ENCODE measurements at regions not wholly inside any gene's neighbourhood (a gene's known extent, or its start where the extent isn't known, plus 50 kb on each side); places are given as distances from the start of the nearest gene placed in this dataset.

- H3K4me1 Mint-ChIP-seq: no peaks in the 10 kb centered on the region
- H3K36me3 Mint-ChIP-seq: no peaks in the 10 kb centered on the region
- no peak for DNase-seq
- H3K27ac Mint-ChIP-seq: no peak overlapping the region
- no peaks in the 10 kb centered on the region for H3K9me3 Mint-ChIP-seq
- H3K27me3 Mint-ChIP-seq (ENCODE audit: low read depth in 3 of 3): peaks cover 1 to 3% (median 1%) of the 10 kb centered on the region in 3 donors
- H3K4me3 Mint-ChIP-seq: no peak overlapping the region
Observed at GRCh38 chr5:155508673-155509072, 495.1 kb downstream of the KIF4B start.

- Mint-ChIP-seq H3K27ac (no peak overlapping the region), H3K36me3 (no peaks in the 10 kb centered on the region), H3K4me1 (no peaks in the 10 kb centered on the region), H3K9me3 (no peaks in the 10 kb centered on the region), H3K27me3 (ENCODE audit: low read depth in 3 of 3) (peaks cover 0 to 3% (median 0%) of the 10 kb centered on the region in 3 donors), H3K4me3 (no peak overlapping the region)
- DNase-seq: no peak
Observed at GRCh38 chr5:155512329-155512728, 498.8 kb downstream of the KIF4B start.

GRCh38 chr5:155514105-155514563 lies 500.6 kb downstream of the KIF4B start:
- Mint-ChIP-seq H3K27me3 (ENCODE audit: low read depth in 3 of 3) (peaks cover 0 to 2% (median 0%) of the 10 kb centered on the region in 3 donors), H3K9me3 (peaks cover 0 to 3% (median 0%) of the 10 kb centered on the region in 6 donors), H3K4me1 (no peaks in the 10 kb centered on the region), H3K36me3 (no peaks in the 10 kb centered on the region), H3K27ac (no peak overlapping the region), H3K4me3 (no peak overlapping the region)
- no peak for DNase-seq

GRCh38 chr5:155522540-155522939 lies 509.0 kb downstream of the KIF4B start:
- no peak overlapping the region for H3K4me3 Mint-ChIP-seq

GRCh38 chr5:155529362-155529761 lies 515.8 kb downstream of the KIF4B start:
- Mint-ChIP-seq H3K27me3 (ENCODE audit: low read depth in 3 of 3) (peaks cover 0 to 7% (median 0%) of the 10 kb centered on the region in 3 donors), H3K27ac (no peak overlapping the region), H3K4me1 (no peaks in the 10 kb centered on the region), H3K9me3 (no peaks in the 10 kb centered on the region), H3K4me3 (no peak overlapping the region), H3K36me3 (no peaks in the 10 kb centered on the region)
- DNase-seq: no peak

More at GRCh38 chr5:155522540-155522939, 509.0 kb downstream of the KIF4B start:
- no peak overlapping the region for H3K27ac Mint-ChIP-seq
- H3K27me3 Mint-ChIP-seq (ENCODE audit: low read depth in 3 of 3): peaks cover 2 to 5% (median 3%) of the 10 kb centered on the region in 3 donors
- H3K4me1 Mint-ChIP-seq: no peaks in the 10 kb centered on the region
- peaks cover 0 to 10% (median 2%) of the 10 kb centered on the region in 6 donors for H3K9me3 Mint-ChIP-seq
- no peak for DNase-seq
- H3K36me3 Mint-ChIP-seq: no peaks in the 10 kb centered on the region

GRCh38 chr5:155530046-155530445 lies 516.5 kb downstream of the KIF4B start:
- Mint-ChIP-seq H3K4me1 (no peaks in the 10 kb centered on the region), H3K27me3 (ENCODE audit: low read depth in 3 of 3) (peaks cover 0 to 4% (median 0%) of the 10 kb centered on the region in 3 donors), H3K4me3 (no peak overlapping the region)

GRCh38 chr5:155532621-155533311 lies 519.2 kb downstream of the KIF4B start:
- Mint-ChIP-seq H3K27ac (no peak overlapping the region), H3K4me3 (no peak overlapping the region), H3K4me1 (no peaks in the 10 kb centered on the region), H3K27me3 (ENCODE audit: low read depth in 3 of 3) (peaks cover 0 to 3% (median 0%) of the 10 kb centered on the region in 3 donors), H3K36me3 (no peaks in the 10 kb centered on the region), H3K9me3 (no peaks in the 10 kb centered on the region)
- DNase-seq: no peak

More at GRCh38 chr5:155530046-155530445, 516.5 kb downstream of the KIF4B start:
- Mint-ChIP-seq H3K9me3 (no peaks in the 10 kb centered on the region), H3K36me3 (no peaks in the 10 kb centered on the region), H3K27ac (no peak overlapping the region)
- no peak for DNase-seq

GRCh38 chr5:155540000-155540595 lies 526.5 kb downstream of the KIF4B start:
- Mint-ChIP-seq H3K27me3 (ENCODE audit: low read depth in 3 of 3) (peaks cover 0 to 4% (median 0%) of the 10 kb centered on the region in 3 donors), H3K27ac (no peak overlapping the region), H3K9me3 (peaks cover 0 to 5% (median 0%) of the 10 kb centered on the region in 6 donors), H3K4me1 (no peaks in the 10 kb centered on the region), H3K36me3 (no peaks in the 10 kb centered on the region), H3K4me3 (no peak overlapping the region)
- DNase-seq: no peak

GRCh38 chr5:155546075-155546474 lies 532.5 kb downstream of the KIF4B start:
- no peaks in the 10 kb centered on the region for H3K36me3 Mint-ChIP-seq
- H3K4me3 Mint-ChIP-seq: no peak overlapping the region
- H3K27ac Mint-ChIP-seq: no peak overlapping the region
- DNase-seq: no peak
- H3K4me1 Mint-ChIP-seq: no peaks in the 10 kb centered on the region
- H3K27me3 Mint-ChIP-seq (ENCODE audit: low read depth in 3 of 3): peaks cover 0 to 14% (median 1%) of the 10 kb centered on the region in 3 donors
- H3K9me3 Mint-ChIP-seq: peaks cover 0 to 14% (median 7%) of the 10 kb centered on the region in 6 donors

GRCh38 chr5:155554500-155554899 lies 540.9 kb downstream of the KIF4B start:
- H3K27me3 Mint-ChIP-seq (ENCODE audit: low read depth in 3 of 3): peaks cover 0 to 11% (median 2%) of the 10 kb centered on the region in 3 donors
- no peaks in the 10 kb centered on the region for H3K36me3 Mint-ChIP-seq
- no peak overlapping the region for H3K4me3 Mint-ChIP-seq
- no peak overlapping the region for H3K27ac Mint-ChIP-seq
- H3K4me1 Mint-ChIP-seq: no peaks in the 10 kb centered on the region
- DNase-seq: no peak
- peaks cover 0 to 21% (median 9%) of the 10 kb centered on the region in 6 donors for H3K9me3 Mint-ChIP-seq

- H3K36me3 Mint-ChIP-seq: no peaks in the 10 kb centered on the region
- H3K4me3 Mint-ChIP-seq: no peak overlapping the region
- H3K27me3 Mint-ChIP-seq (ENCODE audit: low read depth in 3 of 3): peaks cover 0 to 5% (median 2%) of the 10 kb centered on the region in 3 donors
- H3K9me3 Mint-ChIP-seq: peaks cover 0 to 14% (median 2%) of the 10 kb centered on the region in 6 donors
- H3K4me1 Mint-ChIP-seq: no peaks in the 10 kb centered on the region
- no peak for DNase-seq
- no peak overlapping the region for H3K27ac Mint-ChIP-seq
Observed at GRCh38 chr5:155556222-155556621, 542.7 kb downstream of the KIF4B start.

GRCh38 chr5:155556700-155557099 lies 543.1 kb downstream of the KIF4B start:
- Mint-ChIP-seq H3K36me3 (no peaks in the 10 kb centered on the region), H3K27me3 (ENCODE audit: low read depth in 3 of 3) (peaks cover 0 to 5% (median 2%) of the 10 kb centered on the region in 3 donors)

GRCh38 chr5:155562158-155562557 lies 548.6 kb downstream of the KIF4B start:
- DNase-seq: no peak
- Mint-ChIP-seq H3K27ac (no peak overlapping the region), H3K36me3 (no peaks in the 10 kb centered on the region), H3K27me3 (ENCODE audit: low read depth in 3 of 3) (peaks cover 0 to 2% (median under 1%) of the 10 kb centered on the region in 3 donors), H3K9me3 (peaks cover 0 to 17% (median 2%) of the 10 kb centered on the region in 6 donors), H3K4me3 (no peak overlapping the region), H3K4me1 (no peaks in the 10 kb centered on the region)

More at GRCh38 chr5:155556700-155557099, 543.1 kb downstream of the KIF4B start:
- Mint-ChIP-seq H3K27ac (no peak overlapping the region), H3K4me3 (no peak overlapping the region), H3K4me1 (no peaks in the 10 kb centered on the region), H3K9me3 (peaks cover 0 to 11% (median 2%) of the 10 kb centered on the region in 6 donors)
- DNase-seq: no peak

- H3K4me3 Mint-ChIP-seq: no peak overlapping the region
- peaks cover 2 to 25% (median 4%) of the 10 kb centered on the region in 6 donors for H3K9me3 Mint-ChIP-seq
- peaks cover 0 to 5% (median 0%) of the 10 kb centered on the region in 3 donors for H3K27me3 Mint-ChIP-seq (ENCODE audit: low read depth in 3 of 3)
- H3K36me3 Mint-ChIP-seq: no peaks in the 10 kb centered on the region
- no peak for DNase-seq
- H3K27ac Mint-ChIP-seq: no peak overlapping the region
- no peaks in the 10 kb centered on the region for H3K4me1 Mint-ChIP-seq
Observed at GRCh38 chr5:155564541-155564940, 551.0 kb downstream of the KIF4B start.
